ENCODE measurements at regions not wholly inside any gene's neighbourhood (a gene's known extent, or its start where the extent isn't known, plus 50 kb on each side); places are given as distances from the start of the nearest gene placed in this dataset.

GRCh38 chr6:1087154-1087843 is 224.6 kb upstream of the FOXQ1 start:
- no peak for DNase-seq (ENCODE audit: low spot score)

GRCh38 chr6:1086446-1087153 is 225.3 kb upstream of the FOXQ1 start:
- no peak for DNase-seq (ENCODE audit: low spot score)

- DNase-seq (ENCODE audit: low spot score): no peak
Measured at GRCh38 chr6:1082285-1082935, 229.5 kb upstream of the FOXQ1 start.

GRCh38 chr6:1081551-1082284 is 230.2 kb upstream of the FOXQ1 start:
- no peak for DNase-seq (ENCODE audit: low spot score)

- DNase-seq (ENCODE audit: low spot score): no peak
Measured at GRCh38 chr6:1080453-1081337, 231.2 kb upstream of the FOXQ1 start.

GRCh38 chr6:1079525-1079924 is 232.4 kb upstream of the FOXQ1 start:
- DNase-seq (ENCODE audit: low spot score): no peak

- no peak for DNase-seq (ENCODE audit: low spot score)
Measured at GRCh38 chr6:1077478-1078416, 234.2 kb upstream of the FOXQ1 start.

- DNase-seq (ENCODE audit: low spot score): no peak
Measured at GRCh38 chr6:1076531-1077459, 235.1 kb upstream of the FOXQ1 start.

GRCh38 chr6:1075880-1076279 is 236.0 kb upstream of the FOXQ1 start:
- DNase-seq (ENCODE audit: low spot score): no peak

- DNase-seq (ENCODE audit: low spot score): no peak
Measured at GRCh38 chr6:1075444-1075843, 236.5 kb upstream of the FOXQ1 start.

GRCh38 chr6:1070085-1070521 is 241.8 kb upstream of the FOXQ1 start:
- no peak for DNase-seq (ENCODE audit: low spot score)

- DNase-seq (ENCODE audit: low spot score): no peak
Measured at GRCh38 chr6:1068905-1069304, 243.0 kb upstream of the FOXQ1 start.

- no peak for DNase-seq (ENCODE audit: low spot score)
Measured at GRCh38 chr6:1068068-1068467, 243.8 kb upstream of the FOXQ1 start.

- DNase-seq (ENCODE audit: low spot score): no peak
Measured at GRCh38 chr6:1067346-1067745, 244.6 kb upstream of the FOXQ1 start.

GRCh38 chr6:1066449-1067090 is 245.3 kb upstream of the FOXQ1 start:
- no peak for DNase-seq (ENCODE audit: low spot score)

GRCh38 chr6:1065986-1066385 is 245.9 kb upstream of the FOXQ1 start:
- DNase-seq (ENCODE audit: low spot score): no peak

GRCh38 chr6:1063671-1064355 is 248.1 kb upstream of the FOXQ1 start:
- DNase-seq (ENCODE audit: low spot score): no peak

Measured in CD4-positive, alpha-beta T cell treated with Interleukin-15 for 4 hours (primary cell).